Astrocyte of the cerebellum (primary cell): ENCODE measurements at regions not wholly inside any gene's neighbourhood (a gene's known extent, or its start where the extent isn't known, plus 50 kb on each side); places are given as distances from the start of the nearest gene placed in this dataset.

Experiments used
- DNase-seq: peaks from one replicate; pipeline ENCODE4 v3.0.0-alpha.2; 2011; ENCODE audit warnings: low read depth
- H3K4me3 ChIP-seq: 2 replicates; pipeline ENCODE4 v1.5.1; 2011; ENCODE audit warnings: mild to moderate bottlenecking, low read depth, low read length, moderate library complexity
- CTCF ChIP-seq: IDR thresholded peaks from 2 replicates; pipeline ENCODE4 v1.5.1; 2012; ENCODE audit warnings: low read length, low read depth, moderate library complexity, mild to moderate bottlenecking; ENCODE audit errors: missing control alignments
- in situ Hi-C: cut with HindIII; loops from 2 replicates; pipeline ENCODE4 v1.10.0; 2017; ENCODE audit warnings: low sequenced_read_pairs

- DNase-seq, result no peak
- in situ Hi-C loops, result no loop called here
- H3K4me3 ChIP-seq, result no peak overlapping the region
- no peak for TF ChIP-seq CTCF
Observed at GRCh38 chr21:19239696-19240095, 836.1 kb upstream of the TMPRSS15 start.

- TF ChIP-seq CTCF, result no peak
- no peak for DNase-seq
- in situ Hi-C loops, result no loop called here
- no peak overlapping the region for H3K4me3 ChIP-seq
Observed at GRCh38 chr21:19244502-19245187, 841.1 kb upstream of the TMPRSS15 start.

GRCh38 chr21:19245188-19245580 lies 841.6 kb upstream of the TMPRSS15 start:
- no peak for TF ChIP-seq CTCF
- no peak for DNase-seq
- in situ Hi-C loops, result no loop called here
- H3K4me3 ChIP-seq, result no peak overlapping the region

GRCh38 chr21:19246018-19246417 lies 842.4 kb upstream of the TMPRSS15 start:
- H3K4me3 ChIP-seq, result no peak overlapping the region
- TF ChIP-seq CTCF, result no peak
- in situ Hi-C loops, result no loop called here
- no peak for DNase-seq

GRCh38 chr21:19256934-19257660 lies 853.5 kb upstream of the TMPRSS15 start:
- in situ Hi-C loops, result no loop called here
- no peak for DNase-seq
- H3K4me3 ChIP-seq, result no peak overlapping the region
- TF ChIP-seq CTCF, result no peak

- no peak overlapping the region for H3K4me3 ChIP-seq
- no peak for DNase-seq
- in situ Hi-C loops, result no loop called here
- no peak for TF ChIP-seq CTCF
Observed at GRCh38 chr21:19261731-19262376, 858.3 kb upstream of the TMPRSS15 start.
